ENCODE measurements at regions not wholly inside any gene's neighbourhood (a gene's known extent, or its start where the extent isn't known, plus 50 kb on each side); places are given as distances from the start of the nearest gene placed in this dataset.

- intact Hi-C loops (cut with DNase I; ENCODE audit: low total_unique reads) (no loop called here), in situ Hi-C loops (cut with MboI; ENCODE audit: low sequenced_read_pairs in 4 of 4) (no loop called here)
- ATAC-seq (no peak), DNase-seq (no peak)
- no peak overlapping the region for H3K4me3 ChIP-seq
- no peaks in the 10 kb centered on the region for H3K36me3 ChIP-seq
- no peaks in the 10 kb centered on the region for H3K9me3 ChIP-seq
- no peaks in the 10 kb centered on the region for H3K4me1 ChIP-seq
- no peaks in the 10 kb centered on the region for H3K27me3 ChIP-seq
- H3K27ac ChIP-seq = no peak overlapping the region
- TF ChIP-seq CTCF (IDR thresholded peaks at IDR 0.05 in 4 of 5, conservative IDR thresholded peaks at IDR 0.05 in 1 of 5) (no peak), POLR2A (IDR thresholded peaks at IDR 0.05) (no peak)
Observed at GRCh38 chr11:23674866-23675265, 814.6 kb upstream of the CCDC179 start.

GRCh38 chr11:23679041-23679440 lies 817.8 kb upstream of the LUZP2 start:
- ATAC-seq = no peak
- DNase-seq = no peak
- Histone ChIP-seq H3K4me3 (no peak overlapping the region), H3K4me1 (no peaks in the 10 kb centered on the region), H3K9me3 (no peaks in the 10 kb centered on the region), H3K36me3 (no peaks in the 10 kb centered on the region), H3K27ac (no peak overlapping the region), H3K27me3 (no peaks in the 10 kb centered on the region)
- TF ChIP-seq POLR2A (IDR thresholded peaks at IDR 0.05) (no peak), CTCF (IDR thresholded peaks at IDR 0.05 in 4 of 5, conservative IDR thresholded peaks at IDR 0.05 in 1 of 5) (no peak)
- intact Hi-C loops (cut with DNase I; ENCODE audit: low total_unique reads) (no loop called here), in situ Hi-C loops (cut with MboI; ENCODE audit: low sequenced_read_pairs in 4 of 4) (no loop called here)

GRCh38 chr11:23679981-23680380 lies 816.9 kb upstream of the LUZP2 start:
- intact Hi-C loops (cut with DNase I; ENCODE audit: low total_unique reads) (no loop called here), in situ Hi-C loops (cut with MboI; ENCODE audit: low sequenced_read_pairs in 4 of 4) (no loop called here)
- TF ChIP-seq CTCF (IDR thresholded peaks at IDR 0.05 in 4 of 5, conservative IDR thresholded peaks at IDR 0.05 in 1 of 5) = no peak
- TF ChIP-seq POLR2A (IDR thresholded peaks at IDR 0.05) = no peak
- ATAC-seq (no peak), DNase-seq (no peak)
- H3K9me3 ChIP-seq = no peaks in the 10 kb centered on the region
- H3K4me3 ChIP-seq = no peak overlapping the region
- no peaks in the 10 kb centered on the region for H3K36me3 ChIP-seq
- H3K27ac ChIP-seq = no peak overlapping the region
- no peaks in the 10 kb centered on the region for H3K4me1 ChIP-seq
- no peaks in the 10 kb centered on the region for H3K27me3 ChIP-seq

GRCh38 chr11:23680488-23681230 lies 816.2 kb upstream of the LUZP2 start:
- no peaks in the 10 kb centered on the region for H3K9me3 ChIP-seq
- intact Hi-C loops (cut with DNase I; ENCODE audit: low total_unique reads) (no loop called here), in situ Hi-C loops (cut with MboI; ENCODE audit: low sequenced_read_pairs in 4 of 4) (no loop called here)
- no peak for ATAC-seq
- no peak overlapping the region for H3K4me3 ChIP-seq
- no peaks in the 10 kb centered on the region for H3K27me3 ChIP-seq
- DNase-seq = no peak
- no peak for TF ChIP-seq CTCF (IDR thresholded peaks at IDR 0.05 in 4 of 5, conservative IDR thresholded peaks at IDR 0.05 in 1 of 5)
- no peak for TF ChIP-seq POLR2A (IDR thresholded peaks at IDR 0.05)
- H3K27ac ChIP-seq = no peak overlapping the region
- no peaks in the 10 kb centered on the region for H3K4me1 ChIP-seq
- no peaks in the 10 kb centered on the region for H3K36me3 ChIP-seq

- Histone ChIP-seq H3K27ac (no peak overlapping the region), H3K9me3 (no peaks in the 10 kb centered on the region), H3K27me3 (no peaks in the 10 kb centered on the region), H3K4me3 (no peak overlapping the region), H3K4me1 (no peaks in the 10 kb centered on the region), H3K36me3 (no peaks in the 10 kb centered on the region)
- TF ChIP-seq POLR2A (IDR thresholded peaks at IDR 0.05) (no peak), CTCF (IDR thresholded peaks at IDR 0.05 in 4 of 5, conservative IDR thresholded peaks at IDR 0.05 in 1 of 5) (no peak)
- in situ Hi-C loops (cut with MboI; ENCODE audit: low sequenced_read_pairs in 4 of 4) = no loop called here
- intact Hi-C loops (cut with DNase I; ENCODE audit: low total_unique reads) = no loop called here
- ATAC-seq (no peak), DNase-seq (no peak)
Observed at GRCh38 chr11:23684701-23685100, 812.2 kb upstream of the LUZP2 start.
